Medulla oblongata (tissue), 1 donor: ENCODE measurements at regions not wholly inside any gene's neighbourhood (a gene's known extent, or its start where the extent isn't known, plus 50 kb on each side); places are given as distances from the start of the nearest gene placed in this dataset.
"Not testable (repeated sequence)": the region's sequence is repeated elsewhere in the genome, so short reads cannot be mapped to it uniquely, and the experiment has no call there.

Experiments used
- DNase-seq: peaks from one replicate; pipeline ENCODE4 v3.0.0-alpha.2; 2015; ENCODE audit errors: extremely low spot score

GRCh38 chr4:83213640-83214039, 71.0 kb downstream of the COQ2 start:
- DNase-seq, result no peak

GRCh38 chr4:83212041-83212851, 72.4 kb downstream of the COQ2 start:
- no peak for DNase-seq

GRCh38 chr4:83209419-83209818, 75.2 kb downstream of the COQ2 start:
- no peak for DNase-seq

- no peak for DNase-seq
These were observed 75.9 kb downstream of the COQ2 start for GRCh38 chr4:83208371-83209365.

GRCh38 chr4:83207497-83208101, 77.0 kb downstream of the COQ2 start:
- DNase-seq, result no peak

GRCh38 chr4:83205760-83206159, 78.8 kb downstream of the COQ2 start:
- DNase-seq, result no peak

- no peak for DNase-seq
These were observed 79.9 kb downstream of the COQ2 start for GRCh38 chr4:83204731-83205130.

GRCh38 chr4:83201761-83202160, 82.8 kb downstream of the COQ2 start:
- no peak for DNase-seq

GRCh38 chr4:83197555-83198235, 83.2 kb upstream of the PLAC8 start:
- peak; percentile 47 for DNase-seq

- DNase-seq, result no peak
These were observed 82.4 kb upstream of the PLAC8 start for GRCh38 chr4:83196921-83197320.

- DNase-seq, result no peak
These were observed 80.7 kb upstream of the PLAC8 start for GRCh38 chr4:83195269-83195668.

- not testable (repeated sequence) for DNase-seq
These were observed 80.1 kb upstream of the PLAC8 start for GRCh38 chr4:83194588-83194987.

- no peak for DNase-seq
These were observed 78.1 kb upstream of the PLAC8 start for GRCh38 chr4:83192634-83193033.

- DNase-seq, result no peak
These were observed 76.5 kb upstream of the PLAC8 start for GRCh38 chr4:83191026-83191425.

GRCh38 chr4:83189631-83190136, 75.2 kb upstream of the PLAC8 start:
- DNase-seq, result no peak

GRCh38 chr4:83180431-83180968, 66.0 kb upstream of the PLAC8 start:
- DNase-seq, result no peak

GRCh38 chr4:83179205-83179604, 64.7 kb upstream of the PLAC8 start:
- DNase-seq, result no peak

- DNase-seq, result no peak
These were observed 63.5 kb upstream of the PLAC8 start for GRCh38 chr4:83178029-83178428.

- DNase-seq, result no peak
These were observed 62.7 kb upstream of the PLAC8 start for GRCh38 chr4:83177182-83177581.

GRCh38 chr4:83174844-83175414, 60.4 kb upstream of the PLAC8 start:
- no peak for DNase-seq

- DNase-seq, result no peak
These were observed 57.8 kb upstream of the PLAC8 start for GRCh38 chr4:83172371-83172770.
